ENCODE measurements at regions not wholly inside any gene's neighbourhood (a gene's known extent, or its start where the extent isn't known, plus 50 kb on each side); places are given as distances from the start of the nearest gene placed in this dataset.

DNA sequence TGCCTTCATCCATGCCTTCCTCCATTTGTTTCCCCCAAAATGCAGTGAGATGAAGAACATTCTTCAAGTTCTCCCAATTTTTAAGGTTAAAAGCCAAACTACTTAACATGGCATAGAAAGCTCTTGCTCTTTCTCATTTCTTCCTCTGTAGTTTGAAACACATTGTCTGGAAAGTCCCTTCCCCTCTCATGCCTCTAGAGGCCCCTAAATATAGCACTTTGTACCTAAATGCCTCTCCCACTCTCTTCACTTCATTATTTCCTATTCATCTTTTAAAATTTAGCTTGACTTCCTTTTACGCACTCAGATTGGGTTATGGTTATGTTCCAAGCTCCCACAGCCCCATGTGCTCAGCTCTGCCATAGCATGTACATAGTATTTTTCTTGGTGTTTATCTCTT is 389.3 kb downstream of the HDGFL1 start:
- DNase-seq (no peak), ATAC-seq (ENCODE audit: low read depth) (no peak)
- dilution Hi-C loops (cut with HindIII; ENCODE audit: low sequenced_read_pairs, unreplicated experiment) (no loop called here), in situ Hi-C loops (cut with MboI; ENCODE audit: low sequenced_read_pairs) (no loop called here), intact Hi-C loops (cut with micrococcal nuclease) (loop anchor here (5.0 to 10.0 kb wide), 2 partner anchors 456 to 489 kb away; no protein-coding TSS in a partner anchor)
- no CpG with 5 or more reads among the region's 1 CpG for WGBS, 2 experiments (ENCODE audit: extremely low coverage in 2 of 2, insufficient read length in 1 of 2)
- no peak overlapping the region for H2AFZ ChIP-seq (replicated peaks; ENCODE audit: low read length, poor library complexity)
- H3K9me3 ChIP-seq (ENCODE audit: control insufficient read depth, insufficient read depth, low read length), result no peaks in the 10 kb centered on the region
- BruUV-seq (replicated peaks), result no TSS peak
- H3K14ac ChIP-seq (replicated peaks; ENCODE audit: low read depth, low read length), result no peak overlapping the region
- TF ChIP-seq BHLHE40 (IDR thresholded peaks at IDR 0.05; ENCODE audit: low read depth, low read length) (no peak), CHD1 (IDR thresholded peaks at IDR 0.05; ENCODE audit: low read depth, low read length) (no peak), MAZ (IDR thresholded peaks at IDR 0.05; ENCODE audit: borderline replicate concordance, low read depth, low read length) (no peak), POLR2A (IDR thresholded peaks at IDR 0.05; ENCODE audit: low read depth, low read length) (no peak), FOS (IDR thresholded peaks at IDR 0.05; ENCODE audit: low read depth, low read length) (no peak), NFE2L2 (IDR thresholded peaks at IDR 0.05; ENCODE audit: low read depth, low read length) (no peak), MAFK (IDR thresholded peaks at IDR 0.05; ENCODE audit: low read depth, low read length) (no peak), CEBPB (IDR thresholded peaks at IDR 0.05; ENCODE audit: low read depth, low read length) (no peak), RCOR1 (IDR thresholded peaks at IDR 0.05; ENCODE audit: insufficient replicate concordance, low read length) (no peak), RFX5 (IDR thresholded peaks at IDR 0.05; ENCODE audit: low read depth, low read length) (no peak), SMC3 (IDR thresholded peaks at IDR 0.05; ENCODE audit: low read depth, low read length) (no peak), RAD21 (IDR thresholded peaks at IDR 0.05; ENCODE audit: low read length) (no peak)
- TF ChIP-seq, protein P1, sequence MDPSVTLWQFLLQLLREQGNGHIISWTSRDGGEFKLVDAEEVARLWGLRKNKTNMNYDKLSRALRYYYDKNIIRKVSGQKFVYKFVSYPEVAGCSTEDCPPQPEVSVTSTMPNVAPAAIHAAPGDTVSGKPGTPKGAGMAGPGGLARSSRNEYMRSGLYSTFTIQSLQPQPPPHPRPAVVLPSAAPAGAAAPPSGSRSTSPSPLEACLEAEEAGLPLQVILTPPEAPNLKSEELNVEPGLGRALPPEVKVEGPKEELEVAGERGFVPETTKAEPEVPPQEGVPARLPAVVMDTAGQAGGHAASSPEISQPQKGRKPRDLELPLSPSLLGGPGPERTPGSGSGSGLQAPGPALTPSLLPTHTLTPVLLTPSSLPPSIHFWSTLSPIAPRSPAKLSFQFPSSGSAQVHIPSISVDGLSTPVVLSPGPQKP (IDR thresholded peaks at IDR 0.05; ENCODE audit: borderline replicate concordance, low read depth, low read length), result no peak
- TF ChIP-seq, protein P2, sequence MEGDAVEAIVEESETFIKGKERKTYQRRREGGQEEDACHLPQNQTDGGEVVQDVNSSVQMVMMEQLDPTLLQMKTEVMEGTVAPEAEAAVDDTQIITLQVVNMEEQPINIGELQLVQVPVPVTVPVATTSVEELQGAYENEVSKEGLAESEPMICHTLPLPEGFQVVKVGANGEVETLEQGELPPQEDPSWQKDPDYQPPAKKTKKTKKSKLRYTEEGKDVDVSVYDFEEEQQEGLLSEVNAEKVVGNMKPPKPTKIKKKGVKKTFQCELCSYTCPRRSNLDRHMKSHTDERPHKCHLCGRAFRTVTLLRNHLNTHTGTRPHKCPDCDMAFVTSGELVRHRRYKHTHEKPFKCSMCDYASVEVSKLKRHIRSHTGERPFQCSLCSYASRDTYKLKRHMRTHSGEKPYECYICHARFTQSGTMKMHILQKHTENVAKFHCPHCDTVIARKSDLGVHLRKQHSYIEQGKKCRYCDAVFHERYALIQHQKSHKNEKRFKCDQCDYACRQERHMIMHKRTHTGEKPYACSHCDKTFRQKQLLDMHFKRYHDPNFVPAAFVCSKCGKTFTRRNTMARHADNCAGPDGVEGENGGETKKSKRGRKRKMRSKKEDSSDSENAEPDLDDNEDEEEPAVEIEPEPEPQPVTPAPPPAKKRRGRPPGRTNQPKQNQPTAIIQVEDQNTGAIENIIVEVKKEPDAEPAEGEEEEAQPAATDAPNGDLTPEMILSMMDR (conservative IDR thresholded peaks at IDR 0.05; ENCODE audit: low read depth, low read length), result no peak
- ChIA-PET POLR2A (ENCODE audit: unreplicated experiment) (no interaction called here), CTCF (interaction anchor here (1.1 kb wide), 1 partner anchor 34 kb away, joined by 3 read pairs; no protein-coding TSS in a partner anchor)
- no peaks in the 10 kb centered on the region for H3K27me3 ChIP-seq (ENCODE audit: control insufficient read depth, insufficient read depth, low read length)
- H3K56ac ChIP-seq (ENCODE audit: extremely low read depth, insufficient read depth, low read length), result no peak overlapping the region
- no peak overlapping the region for H2BK120ac ChIP-seq (ENCODE audit: low read depth, low read length)
- H3K4ac ChIP-seq (ENCODE audit: low read depth, low read length), result no peak overlapping the region
- no peak overlapping the region for H3K4me3 ChIP-seq (ENCODE audit: insufficient read depth, low read depth, low read length)
- no peak overlapping the region for H4K91ac ChIP-seq (ENCODE audit: insufficient read depth, low read depth, low read length)
- no peak overlapping the region for H4K5ac ChIP-seq (ENCODE audit: low read depth, low read length)
- no peak overlapping the region for H2BK20ac ChIP-seq (ENCODE audit: low read depth, low read length)
- no peaks in the 10 kb centered on the region for H3K36me3 ChIP-seq (ENCODE audit: control insufficient read depth, insufficient read depth, low read length)
- H3K4me2 ChIP-seq (ENCODE audit: low read depth, low read length), result no peak overlapping the region
- H3K23ac ChIP-seq (ENCODE audit: low read depth, low read length), result no peak overlapping the region
- H3K9ac ChIP-seq (ENCODE audit: low read depth, low read length), result no peak overlapping the region
- H2BK5ac ChIP-seq (ENCODE audit: low read depth, low read length, poor library complexity, severe bottlenecking), result no peak overlapping the region
- H2BK15ac ChIP-seq (ENCODE audit: low read depth, low read length), result no peak overlapping the region
- H3K79me1 ChIP-seq (ENCODE audit: low read depth in 1 of 2, low read length in 2 of 2), result no peaks in the 10 kb centered on the region
- H2AK9ac ChIP-seq (replicated peaks; ENCODE audit: low read depth, low read length, poor library complexity), result no peak overlapping the region
- no peak overlapping the region for H4K8ac ChIP-seq (ENCODE audit: low read depth in 2 of 2, low read length in 2 of 2)
- H3K27ac ChIP-seq (ENCODE audit: insufficient read depth, low read length), result no peak overlapping the region
- peaks cover 3% of the 10 kb centered on the region for H3K4me1 ChIP-seq (ENCODE audit: control insufficient read depth, insufficient read depth, low read length)
- H3K9me1 ChIP-seq (ENCODE audit: insufficient read depth, low read length), result no peaks in the 10 kb centered on the region
- no peak overlapping the region for H2AK5ac ChIP-seq (ENCODE audit: low read depth, low read length)
- no peaks in the 10 kb centered on the region for H4K20me1 ChIP-seq (ENCODE audit: insufficient read depth, low read length)
- H3K18ac ChIP-seq (ENCODE audit: low read depth, low read length), result no peak overlapping the region; the same call in 1 of the 2 replicates
